HEK293T (cell line): ENCODE measurements at regions not wholly inside any gene's neighbourhood (a gene's known extent, or its start where the extent isn't known, plus 50 kb on each side); places are given as distances from the start of the nearest gene placed in this dataset.

Experiments
- CTCF ChIA-PET: fragments of 350-600 bp; formaldehyde crosslinking; extraction: SDS; loops from one replicate; lab custom pipeline; 2021; ENCODE audit warnings: antibody characterized with exemption, inconsistent platforms; lab: Yijun Ruan, JAX
- POLR2A ChIA-PET: fragments of 350-600 bp; formaldehyde crosslinking; extraction: SDS; loops from one replicate; lab custom pipeline; 2020; ENCODE audit warnings: antibody characterized with exemption, inconsistent platforms; lab: Yijun Ruan, JAX
- DNase-seq: peaks from one replicate; pipeline ENCODE4 v3.0.0; 2012; ENCODE audit warnings: mixed read lengths; ENCODE audit errors: extremely low spot score
- ARNT ChIP-seq: fragments of 450-650 bp; IDR thresholded peaks from 2 replicates; pipeline ENCODE4 v1.6.1; 2017; ENCODE audit warnings: mild to moderate bottlenecking
- BHLHE40 ChIP-seq: fragments of 450-650 bp; IDR thresholded peaks from 2 replicates; pipeline ENCODE4 v1.6.1; 2016; ENCODE audit warnings: mild to moderate bottlenecking, moderate library complexity, borderline replicate concordance
- CTBP1 ChIP-seq: fragments of 450-650 bp; IDR thresholded peaks from 2 replicates; pipeline ENCODE4 v1.6.1; 2016; ENCODE audit warnings: borderline replicate concordance
- ELF4 ChIP-seq: fragments of 450-650 bp; IDR thresholded peaks from 2 replicates; pipeline ENCODE4 v1.6.1; 2017; ENCODE audit warnings: antibody characterized with exemption
- FOXA1 ChIP-seq: fragments of 450-650 bp; IDR thresholded peaks from 2 replicates; pipeline ENCODE4 v1.6.1; 2016; ENCODE audit warnings: mild to moderate bottlenecking
- FOXK2 ChIP-seq: fragments of 450-650 bp; IDR thresholded peaks from 2 replicates; pipeline ENCODE4 v1.6.1; 2016; ENCODE audit warnings: mild to moderate bottlenecking
- FOXM1 ChIP-seq: fragments of 450-650 bp; IDR thresholded peaks from 2 replicates; pipeline ENCODE4 v1.6.1; 2017; ENCODE audit warnings: mild to moderate bottlenecking, borderline replicate concordance
- HDGF ChIP-seq: fragments of 450-650 bp; IDR thresholded peaks from 2 replicates; pipeline ENCODE4 v1.6.1; 2017; ENCODE audit warnings: antibody characterized with exemption, borderline replicate concordance
- L3MBTL2 ChIP-seq: fragments of 450-650 bp; conservative IDR thresholded peaks from 2 replicates; pipeline ENCODE4 v1.6.1; 2016; ENCODE audit warnings: mild to moderate bottlenecking
- LEF1 ChIP-seq: fragments of 450-650 bp; IDR thresholded peaks from 2 replicates; pipeline ENCODE4 v1.6.1; 2017; ENCODE audit warnings: mild to moderate bottlenecking, borderline replicate concordance
- NFRKB ChIP-seq: fragments of 450-650 bp; IDR thresholded peaks from 2 replicates; pipeline ENCODE4 v1.6.1; 2016; ENCODE audit warnings: mild to moderate bottlenecking, moderate library complexity
- PKNOX1 ChIP-seq: fragments of 450-650 bp; IDR thresholded peaks from 2 replicates; pipeline ENCODE4 v1.6.1; 2016
- SP1 ChIP-seq: fragments of 450-650 bp; IDR thresholded peaks from 2 replicates; pipeline ENCODE4 v1.6.1; 2017
- SUZ12 ChIP-seq: fragments of 450-650 bp; IDR thresholded peaks from 2 replicates; pipeline ENCODE4 v1.6.1; 2016; ENCODE audit warnings: mild to moderate bottlenecking
- TARDBP ChIP-seq: fragments of 450-650 bp; IDR thresholded peaks from 2 replicates; pipeline ENCODE4 v1.6.1; 2016
- ZNF384 ChIP-seq: fragments of 450-650 bp; IDR thresholded peaks from 2 replicates; pipeline ENCODE4 v1.6.1; 2016

- TF ChIP-seq PKNOX1 (no peak), FOXA1 (no peak), HDGF (no peak), FOXM1 (no peak), ZNF384 (no peak), ARNT (no peak), FOXK2 (no peak), SP1 (no peak), SUZ12 (no peak), L3MBTL2 (no peak), LEF1 (no peak), CTBP1 (no peak), ELF4 (no peak), BHLHE40 (no peak), TARDBP (no peak), NFRKB (no peak)
- DNase-seq: no peak
- ChIA-PET CTCF (no interaction called here), POLR2A (no interaction called here)
Measured at GRCh38 chr3:18744472-18744871, 319.3 kb upstream of the SATB1 start.

DNA sequence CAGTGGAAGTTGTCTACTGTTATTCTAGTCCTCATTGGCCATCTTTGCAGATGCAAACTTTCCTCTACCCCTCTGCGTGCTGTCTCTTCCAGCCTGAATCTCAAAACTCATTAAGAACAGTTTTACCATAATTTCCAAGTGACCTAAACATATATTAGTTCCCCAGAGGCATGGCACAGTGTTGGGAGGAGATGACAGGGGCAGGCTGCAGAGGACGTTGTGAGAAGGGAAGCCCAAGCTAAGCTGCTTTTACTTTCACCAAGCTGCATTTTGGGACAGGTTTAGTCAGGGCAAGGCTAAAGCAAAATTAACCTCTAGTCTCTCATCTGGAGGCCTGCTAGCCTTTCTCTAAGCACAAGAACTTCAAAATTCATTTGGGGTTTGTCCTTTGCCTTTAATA is 318.6 kb upstream of the SATB1 start:
- TF ChIP-seq SP1 (no peak), LEF1 (no peak), FOXK2 (no peak), TARDBP (no peak), HDGF (no peak), SUZ12 (no peak), FOXA1 (no peak), FOXM1 (no peak)
- DNase-seq: no peak
- POLR2A ChIA-PET: no interaction called here
- CTCF ChIA-PET: no interaction called here

DNA sequence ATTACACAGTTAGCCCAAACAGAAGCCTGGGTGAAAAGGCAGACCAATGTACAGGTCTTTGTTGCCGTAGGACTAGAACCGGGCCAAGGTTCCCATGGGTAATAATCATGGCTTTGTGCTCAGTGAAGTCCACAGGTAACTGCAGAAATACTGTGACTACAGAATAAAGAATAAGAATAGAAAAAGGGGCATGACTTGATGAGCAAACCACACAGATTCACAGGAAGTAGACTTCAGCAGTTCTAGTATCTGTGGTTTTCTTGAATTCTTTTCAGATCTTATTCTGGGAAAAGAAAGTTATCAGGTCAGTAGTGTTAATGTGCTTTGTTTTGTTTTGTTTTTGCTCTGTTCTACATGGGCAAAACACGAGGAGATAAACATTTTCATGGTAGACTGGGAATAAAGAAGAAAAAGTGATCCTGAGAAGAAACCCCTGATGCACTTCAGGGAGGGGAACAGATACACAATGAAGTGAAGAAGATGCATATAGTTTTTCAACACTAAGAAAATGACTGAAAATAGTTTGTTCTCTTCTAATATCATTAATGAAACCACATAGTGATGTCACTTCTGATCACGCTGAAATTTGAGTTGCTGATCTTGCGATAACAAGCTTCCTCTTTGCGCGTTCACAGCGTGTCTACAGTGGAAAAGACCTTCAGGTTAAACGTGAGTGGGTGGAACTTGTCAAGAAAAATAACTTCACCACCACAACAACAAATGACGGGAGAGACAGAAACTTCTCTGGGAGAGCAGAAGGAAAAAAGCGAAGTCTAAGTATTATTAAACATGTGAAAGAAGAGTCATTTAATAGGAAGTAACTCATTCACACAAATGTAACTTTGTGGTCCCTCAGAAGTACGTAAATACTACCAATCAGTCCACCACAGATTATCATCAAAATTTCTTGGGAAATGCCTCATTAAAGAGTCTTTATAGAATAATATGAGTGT is 315.8 kb upstream of the SATB1 start:
- ChIA-PET POLR2A (no interaction called here), CTCF (no interaction called here)
- TF ChIP-seq BHLHE40 (no peak), SP1 (no peak)
- DNase-seq: no peak

GRCh38 chr3:18739099-18739433 is 313.9 kb upstream of the SATB1 start:
- ChIA-PET POLR2A (no interaction called here), CTCF (no interaction called here)
- no peak for TF ChIP-seq FOXM1
- no peak for TF ChIP-seq SP1
- no peak for TF ChIP-seq HDGF
- TF ChIP-seq CTBP1: no peak
- TF ChIP-seq ZNF384: no peak
- TF ChIP-seq TARDBP: no peak
- TF ChIP-seq FOXA1: no peak
- no peak for TF ChIP-seq NFRKB
- TF ChIP-seq L3MBTL2: no peak
- TF ChIP-seq FOXK2: no peak
- no peak for TF ChIP-seq SUZ12
- TF ChIP-seq BHLHE40: no peak
- TF ChIP-seq ARNT: no peak
- no peak for TF ChIP-seq PKNOX1
- DNase-seq: no peak

- DNase-seq: no peak
- POLR2A ChIA-PET: no interaction called here
- TF ChIP-seq ZNF384: no peak
- TF ChIP-seq HDGF: no peak
- TF ChIP-seq SP1: no peak
- TF ChIP-seq L3MBTL2: no peak
- TF ChIP-seq PKNOX1: no peak
- TF ChIP-seq CTBP1: no peak
- TF ChIP-seq NFRKB: no peak
- TF ChIP-seq FOXA1: no peak
- CTCF ChIA-PET: no interaction called here
Measured at GRCh38 chr3:18738393-18739098, 313.4 kb upstream of the SATB1 start.

DNA sequence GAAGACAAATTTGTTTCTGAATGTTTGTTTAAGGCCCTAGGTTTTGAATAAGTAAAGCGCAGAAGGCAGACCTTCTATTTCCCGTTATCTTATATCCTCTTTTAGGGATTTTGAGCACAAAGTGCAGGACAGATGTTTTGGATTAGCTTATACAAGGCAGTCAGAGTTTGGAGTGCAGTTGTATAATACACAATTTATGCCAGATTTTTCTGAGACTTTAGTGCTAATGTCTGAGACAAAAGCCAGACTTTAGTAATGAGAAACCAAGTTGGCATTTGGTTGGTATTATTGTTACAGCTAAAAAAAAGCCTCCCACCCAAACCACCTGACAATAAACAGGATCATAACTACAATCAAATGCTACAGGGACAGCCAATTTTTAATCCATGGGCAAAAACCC is 309.9 kb upstream of the SATB1 start:
- TF ChIP-seq ZNF384 (no peak), BHLHE40 (no peak), L3MBTL2 (no peak), LEF1 (no peak), HDGF (no peak), FOXK2 (no peak), TARDBP (no peak), SP1 (no peak), CTBP1 (no peak), ELF4 (no peak), NFRKB (no peak), ARNT (no peak), PKNOX1 (no peak)
- POLR2A ChIA-PET: no interaction called here
- CTCF ChIA-PET: no interaction called here
- DNase-seq: no peak
